ENCODE measurements at regions not wholly inside any gene's neighbourhood (a gene's known extent, or its start where the extent isn't known, plus 50 kb on each side); places are given as distances from the start of the nearest gene placed in this dataset.
"Not testable (repeated sequence)": the region's sequence is repeated elsewhere in the genome, so short reads cannot be mapped to it uniquely, and the experiment has no call there.

- no peak for DNase-seq (ENCODE audit: low spot score)
Observed at GRCh38 chr5:159785656-159786055, 130.6 kb upstream of the ADRA1B start.

- DNase-seq (ENCODE audit: low spot score) = no peak
Observed at GRCh38 chr5:159786201-159786600, 130.1 kb upstream of the ADRA1B start.

- no peak for DNase-seq (ENCODE audit: low spot score)
Observed at GRCh38 chr5:159786901-159787691, 129.2 kb upstream of the ADRA1B start.

GRCh38 chr5:159787837-159788236, 128.4 kb upstream of the ADRA1B start:
- no peak for DNase-seq (ENCODE audit: low spot score)

GRCh38 chr5:159788835-159789331, 127.4 kb upstream of the ADRA1B start:
- DNase-seq (ENCODE audit: low spot score) = no peak

- no peak for DNase-seq (ENCODE audit: low spot score)
Observed at GRCh38 chr5:159792180-159792579, 124.1 kb upstream of the ADRA1B start.

- DNase-seq (ENCODE audit: low spot score) = no peak
Observed at GRCh38 chr5:159797261-159797970, 118.9 kb upstream of the ADRA1B start.

GRCh38 chr5:159799701-159800100, 116.6 kb upstream of the ADRA1B start:
- DNase-seq (ENCODE audit: low spot score) = no peak

GRCh38 chr5:159800131-159800840, 116.0 kb upstream of the ADRA1B start:
- no peak for DNase-seq (ENCODE audit: low spot score)

GRCh38 chr5:159801303-159801702, 115.0 kb upstream of the ADRA1B start:
- no peak for DNase-seq (ENCODE audit: low spot score)

GRCh38 chr5:159802661-159803060, 113.6 kb upstream of the ADRA1B start:
- DNase-seq (ENCODE audit: low spot score) = no peak

GRCh38 chr5:159804121-159804520, 112.2 kb upstream of the ADRA1B start:
- no peak for DNase-seq (ENCODE audit: low spot score)

GRCh38 chr5:159805021-159805420, 111.3 kb upstream of the ADRA1B start:
- no peak for DNase-seq (ENCODE audit: low spot score)

GRCh38 chr5:159807135-159807534, 109.1 kb upstream of the ADRA1B start:
- not testable (repeated sequence) for DNase-seq (ENCODE audit: low spot score)

GRCh38 chr5:159807586-159807985, 108.7 kb upstream of the ADRA1B start:
- no peak for DNase-seq (ENCODE audit: low spot score)

- no peak for DNase-seq (ENCODE audit: low spot score)
Observed at GRCh38 chr5:159811712-159812111, 104.6 kb upstream of the ADRA1B start.

- DNase-seq (ENCODE audit: low spot score) = not testable (repeated sequence)
Observed at GRCh38 chr5:159812759-159813158, 103.5 kb upstream of the ADRA1B start.

GRCh38 chr5:159814222-159814621, 102.1 kb upstream of the ADRA1B start:
- DNase-seq (ENCODE audit: low spot score) = no peak

- no peak for DNase-seq (ENCODE audit: low spot score)
Observed at GRCh38 chr5:159814805-159815585, 101.3 kb upstream of the ADRA1B start.

GRCh38 chr5:159817262-159818029, 98.8 kb upstream of the ADRA1B start:
- no peak for DNase-seq (ENCODE audit: low spot score)

All from ureter (tissue), 1 donor.